GM23338 (cell line): ENCODE measurements at regions not wholly inside any gene's neighbourhood (a gene's known extent, or its start where the extent isn't known, plus 50 kb on each side); places are given as distances from the start of the nearest gene placed in this dataset.

Source experiments
- ATAC-seq: fragments of 200-7000 bp; cut with Tn5 transposase; 3 replicates; pipeline ENCODE4 v1.9.1; 2020
- DNase-seq: peaks from one replicate; pipeline ENCODE4 v3.0.0-alpha.2; 2015; ENCODE audit warnings: low spot score
- H2AFZ ChIP-seq: fragments of 200-600 bp; sonication (generic); 2 replicates; pipeline ENCODE4 v1.8.0; 2016; ENCODE audit warnings: antibody characterized with exemption, mild to moderate bottlenecking, moderate library complexity
- H3F3A ChIP-seq: fragments of 200-600 bp; sonication (generic); replicated peaks from 2 replicates; pipeline ENCODE4 v1.8.0; 2017; ENCODE audit warnings: antibody characterized with exemption, mixed run types, low read depth
- H3K27ac ChIP-seq: fragments of 200-600 bp; sonication (generic); 2 replicates; pipeline ENCODE4 v1.6.1; 2016; ENCODE audit warnings: low read depth
- H3K27me3 ChIP-seq: fragments of 200-600 bp; sonication (generic); 2 replicates; pipeline ENCODE4 v1.8.0; 2016; ENCODE audit warnings: mild to moderate bottlenecking, mixed run types, moderate library complexity; ENCODE audit not compliant: insufficient read depth
- H3K36me3 ChIP-seq: fragments of 200-600 bp; sonication (generic); 2 replicates; pipeline ENCODE4 v1.8.0; 2016; ENCODE audit warnings: mild to moderate bottlenecking; ENCODE audit not compliant: insufficient read depth
- H3K4me1 ChIP-seq: fragments of 200-600 bp; sonication (generic); 2 replicates; pipeline ENCODE4 v1.8.0; 2016; ENCODE audit warnings: mild to moderate bottlenecking, moderate library complexity; ENCODE audit not compliant: insufficient read depth
- H3K4me2 ChIP-seq: fragments of 200-600 bp; sonication (generic); 2 replicates; pipeline ENCODE4 v1.7.1; 2017; ENCODE audit warnings: mixed run types
- H3K4me3 ChIP-seq: fragments of 200-600 bp; sonication (generic); 2 replicates; pipeline ENCODE4 v1.6.1; 2016; ENCODE audit warnings: mixed run types
- H3K79me2 ChIP-seq: fragments of 200-600 bp; sonication (generic); replicated peaks from 2 replicates; pipeline ENCODE4 v1.8.0; 2017; ENCODE audit warnings: mild to moderate bottlenecking; ENCODE audit not compliant: insufficient read depth
- H3K9me2 ChIP-seq: fragments of 200-600 bp; sonication (generic); 2 replicates; pipeline ENCODE4 v1.8.0; 2017; ENCODE audit not compliant: insufficient read depth
- H4K20me1 ChIP-seq: fragments of 200-600 bp; sonication (generic); replicated peaks from 2 replicates; pipeline ENCODE4 v1.8.0; 2017; ENCODE audit warnings: mild to moderate bottlenecking; ENCODE audit not compliant: insufficient read depth
- H3K27ac Mint-ChIP-seq: 2 replicates; pipeline ENCODE4 v1.8.0; 2020; ENCODE audit warnings: inconsistent platforms, mild to moderate bottlenecking, moderate library complexity, mixed read lengths
- H3K27me3 Mint-ChIP-seq: 3 replicates; pipeline ENCODE4 v1.8.0; 2022; ENCODE audit warnings: low read depth, mild to moderate bottlenecking, moderate library complexity, mixed read lengths, inconsistent platforms; ENCODE audit not compliant: insufficient read depth, poor library complexity
- H3K36me3 Mint-ChIP-seq: 3 replicates; pipeline ENCODE4 v1.8.0; 2021; ENCODE audit warnings: low read depth, mild to moderate bottlenecking, inconsistent platforms, moderate library complexity, mixed read lengths
- H3K4me1 Mint-ChIP-seq: 3 replicates; pipeline ENCODE4 v1.8.0; 2020; ENCODE audit warnings: mild to moderate bottlenecking, inconsistent platforms, mixed read lengths
- H3K4me3 Mint-ChIP-seq: 3 replicates; pipeline ENCODE4 v1.8.0; 2021; ENCODE audit warnings: moderate library complexity, mild to moderate bottlenecking, inconsistent platforms, mixed read lengths
- H3K9me3 Mint-ChIP-seq: 3 replicates; pipeline ENCODE4 v1.8.0; 2020; ENCODE audit warnings: moderate library complexity, mild to moderate bottlenecking, inconsistent platforms, mixed read lengths
- CREB1 ChIP-seq: fragments of 250-450 bp; sonication (Bioruptor Pico); IDR thresholded peaks from 2 replicates; pipeline ENCODE4 v1.5.0; 2020; ENCODE audit warnings: low read depth, mild to moderate bottlenecking, moderate library complexity
- ETS1 ChIP-seq: IDR thresholded peaks from 2 replicates; pipeline ENCODE4 v1.6.1; 2016; ENCODE audit warnings: antibody characterized with exemption
- EZH2 ChIP-seq: fragments of 200-600 bp; sonication (generic); IDR thresholded peaks from one replicate; pipeline ENCODE4 v1.8.0; 2017; ENCODE audit warnings: antibody characterized with exemption, mild to moderate bottlenecking, low read depth; ENCODE audit not compliant: unreplicated experiment
- EZH2phosphoT487 ChIP-seq: fragments of 200-600 bp; sonication (generic); IDR thresholded peaks from one replicate; pipeline ENCODE4 v1.8.1; 2018; ENCODE audit warnings: antibody characterized with exemption; ENCODE audit not compliant: unreplicated experiment
- JUNB ChIP-seq: IDR thresholded peaks from one replicate; pipeline ENCODE4 v1.6.1; 2016; ENCODE audit warnings: antibody characterized with exemption; ENCODE audit not compliant: unreplicated experiment
- NANOG ChIP-seq: IDR thresholded peaks from 2 replicates; pipeline ENCODE4 v1.6.1; 2016; ENCODE audit warnings: antibody characterized with exemption, borderline replicate concordance
- POLR2AphosphoS5 ChIP-seq: IDR thresholded peaks from 2 replicates; pipeline ENCODE4 v1.6.1; 2016; ENCODE audit warnings: antibody characterized with exemption, low read depth
- REST ChIP-seq: IDR thresholded peaks from one replicate; pipeline ENCODE4 v1.6.1; 2018; ENCODE audit warnings: antibody characterized with exemption; ENCODE audit not compliant: unreplicated experiment
- STAT1 ChIP-seq: IDR thresholded peaks from one replicate; pipeline ENCODE4 v1.6.1; 2016; ENCODE audit warnings: antibody characterized with exemption; ENCODE audit not compliant: unreplicated experiment
- ZNF114 ChIP-seq: fragments of 250-450 bp; sonication (Bioruptor Pico); IDR thresholded peaks from 2 replicates; pipeline ENCODE4 v1.5.0; 2020; ENCODE audit warnings: mild to moderate bottlenecking, moderate library complexity
- ZNF331 ChIP-seq: fragments of 250-450 bp; sonication (Bioruptor Pico); IDR thresholded peaks from 2 replicates; pipeline ENCODE4 v1.5.0; 2020; ENCODE audit warnings: low read depth, mild to moderate bottlenecking, moderate library complexity
- TF ChIP-seq, protein P1 (sequence below), 2 experiments: fragments of 200-600 bp in 1 of 2; sonication (generic) in 1 of 2; conservative IDR thresholded peaks; 2 replicates each; pipeline versions ENCODE4 v1.5.1 to v1.6.1; 2016 to 2017; ENCODE audit warnings: antibody characterized with exemption in 2 of 2, low read depth in 2 of 2, mild to moderate bottlenecking in 2 of 2, moderate library complexity in 1 of 2

GRCh38 chr3:73813692-73814292 is 189.1 kb upstream of the PDZRN3 start:
- Histone ChIP-seq H2AFZ (no peak overlapping the region), H3K79me2 (no peaks in the 10 kb centered on the region), H3K9me2 (0 out of 2 replicates have a peak, but pooled peaks cover 10% of the 10 kb centered on the region), H3K4me2 (no peak overlapping the region), H3F3A (no peaks in the 10 kb centered on the region), H3K27ac (no peak overlapping the region), H3K36me3 (no peaks in the 10 kb centered on the region), H3K4me1 (no peaks in the 10 kb centered on the region), H3K4me3 (no peak overlapping the region), H4K20me1 (no peaks in the 10 kb centered on the region), H3K27me3 (no peaks in the 10 kb centered on the region)
- Mint-ChIP-seq H3K36me3 (no peaks in the 10 kb centered on the region), H3K9me3 (no peaks in the 10 kb centered on the region), H3K4me1 (peaks cover 14% of the 10 kb centered on the region; the same call in 2 of the 3 replicates), H3K27me3 (peaks cover 4% of the 10 kb centered on the region), H3K4me3 (no peak overlapping the region), H3K27ac (no peak overlapping the region)
- no peak for TF ChIP-seq ETS1
- TF ChIP-seq CREB1 (CRISPR knock-in tag): no peak
- TF ChIP-seq JUNB: no peak
- no peak for TF ChIP-seq NANOG
- TF ChIP-seq ZNF114 (CRISPR knock-in tag): no peak
- TF ChIP-seq EZH2phosphoT487: no peak
- TF ChIP-seq, protein P1, sequence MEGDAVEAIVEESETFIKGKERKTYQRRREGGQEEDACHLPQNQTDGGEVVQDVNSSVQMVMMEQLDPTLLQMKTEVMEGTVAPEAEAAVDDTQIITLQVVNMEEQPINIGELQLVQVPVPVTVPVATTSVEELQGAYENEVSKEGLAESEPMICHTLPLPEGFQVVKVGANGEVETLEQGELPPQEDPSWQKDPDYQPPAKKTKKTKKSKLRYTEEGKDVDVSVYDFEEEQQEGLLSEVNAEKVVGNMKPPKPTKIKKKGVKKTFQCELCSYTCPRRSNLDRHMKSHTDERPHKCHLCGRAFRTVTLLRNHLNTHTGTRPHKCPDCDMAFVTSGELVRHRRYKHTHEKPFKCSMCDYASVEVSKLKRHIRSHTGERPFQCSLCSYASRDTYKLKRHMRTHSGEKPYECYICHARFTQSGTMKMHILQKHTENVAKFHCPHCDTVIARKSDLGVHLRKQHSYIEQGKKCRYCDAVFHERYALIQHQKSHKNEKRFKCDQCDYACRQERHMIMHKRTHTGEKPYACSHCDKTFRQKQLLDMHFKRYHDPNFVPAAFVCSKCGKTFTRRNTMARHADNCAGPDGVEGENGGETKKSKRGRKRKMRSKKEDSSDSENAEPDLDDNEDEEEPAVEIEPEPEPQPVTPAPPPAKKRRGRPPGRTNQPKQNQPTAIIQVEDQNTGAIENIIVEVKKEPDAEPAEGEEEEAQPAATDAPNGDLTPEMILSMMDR (conservative IDR thresholded peaks at IDR 0.05; ENCODE audit: low read depth in 2 of 2): no peak
- TF ChIP-seq ZNF331: no peak
- TF ChIP-seq POLR2AphosphoS5: no peak
- no peak for TF ChIP-seq REST
- ATAC-seq: no peak
- no peak for DNase-seq

DNA sequence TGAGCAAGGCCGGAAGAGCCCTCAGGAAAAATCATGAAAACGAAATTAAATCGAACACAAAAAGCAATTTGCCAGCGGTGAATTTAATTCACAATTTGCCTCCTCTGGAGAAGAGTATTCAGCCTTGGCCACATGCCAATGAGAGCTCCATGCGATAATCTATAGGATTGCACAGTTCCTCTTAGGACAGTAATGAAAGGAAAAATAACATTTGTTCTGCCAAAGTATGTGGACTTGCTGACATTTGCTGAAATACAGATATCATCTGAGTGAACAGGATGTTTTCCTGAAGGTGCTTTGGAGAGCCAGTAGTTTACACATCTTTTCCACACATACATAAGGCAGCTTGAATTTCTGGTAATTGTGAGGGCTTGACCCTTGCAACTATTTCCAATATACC is 188.6 kb upstream of the PDZRN3 start:
- no peak overlapping the region for H3K4me3 Mint-ChIP-seq
- Histone ChIP-seq H3F3A (no peaks in the 10 kb centered on the region), H3K36me3 (no peaks in the 10 kb centered on the region), H3K27ac (no peak overlapping the region), H3K4me2 (no peak overlapping the region), H4K20me1 (no peaks in the 10 kb centered on the region), H3K79me2 (no peaks in the 10 kb centered on the region), H2AFZ (no peak overlapping the region), H3K4me1 (no peaks in the 10 kb centered on the region), H3K9me2 (0 out of 2 replicates have a peak, but pooled peaks cover 10% of the 10 kb centered on the region), H3K4me3 (no peak overlapping the region), H3K27me3 (no peaks in the 10 kb centered on the region)
- DNase-seq: no peak
- no peaks in the 10 kb centered on the region for H3K9me3 Mint-ChIP-seq
- H3K36me3 Mint-ChIP-seq: no peaks in the 10 kb centered on the region
- peaks cover 15% of the 10 kb centered on the region; the same call in 2 of the 3 replicates for H3K4me1 Mint-ChIP-seq
- H3K27me3 Mint-ChIP-seq: peaks cover 4% of the 10 kb centered on the region
- H3K27ac Mint-ChIP-seq: no peak overlapping the region
- ATAC-seq: no peak
- TF ChIP-seq CREB1 (CRISPR knock-in tag) (no peak), ZNF331 (no peak), ETS1 (no peak), ZNF114 (CRISPR knock-in tag) (no peak), STAT1 (no peak), NANOG (no peak), EZH2 (no peak)
- TF ChIP-seq, protein P1 (conservative IDR thresholded peaks at IDR 0.05; ENCODE audit: low read depth in 2 of 2): no peak
